Endothelial cell (in vitro differentiated cells): ENCODE measurements at regions not wholly inside any gene's neighbourhood (a gene's known extent, or its start where the extent isn't known, plus 50 kb on each side); places are given as distances from the start of the nearest gene placed in this dataset.
"Not testable (repeated sequence)": the region's sequence is repeated elsewhere in the genome, so short reads cannot be mapped to it uniquely, and the experiment has no call there.

Experiments
- DNase-seq: peaks from one replicate; pipeline ENCODE4 v3.0.0; 2021; ENCODE audit warnings: low spot score
- H3K27ac Mint-ChIP-seq: one replicate; pipeline ENCODE4 v1.8.0; 2021; ENCODE audit warnings: mixed read lengths, inconsistent platforms; ENCODE audit not compliant: unreplicated experiment
- H3K27me3 Mint-ChIP-seq: one replicate; pipeline ENCODE4 v1.8.0; 2021; ENCODE audit warnings: mild to moderate bottlenecking, moderate library complexity, mixed read lengths, inconsistent platforms; ENCODE audit not compliant: unreplicated experiment
- H3K36me3 Mint-ChIP-seq: one replicate; pipeline ENCODE4 v1.8.0; 2021; ENCODE audit warnings: mild to moderate bottlenecking, low read depth, mixed read lengths, inconsistent platforms; ENCODE audit not compliant: unreplicated experiment
- H3K4me1 Mint-ChIP-seq: one replicate; pipeline ENCODE4 v1.8.0; 2021; ENCODE audit warnings: mild to moderate bottlenecking, mixed read lengths, inconsistent platforms; ENCODE audit not compliant: unreplicated experiment
- H3K4me3 Mint-ChIP-seq: one replicate; pipeline ENCODE4 v1.8.0; 2021; ENCODE audit warnings: mild to moderate bottlenecking, mixed read lengths, inconsistent platforms; ENCODE audit not compliant: unreplicated experiment
- H3K9me3 Mint-ChIP-seq: one replicate; pipeline ENCODE4 v1.8.0; 2021; ENCODE audit warnings: mixed read lengths, inconsistent platforms; ENCODE audit not compliant: unreplicated experiment
- TF ChIP-seq, protein P1 (sequence below): fragments of 200-600 bp; sonication (generic); IDR thresholded peaks from one replicate; pipeline ENCODE4 v1.5.0; 2021; ENCODE audit warnings: antibody characterized with exemption; ENCODE audit not compliant: unreplicated experiment

DNA sequence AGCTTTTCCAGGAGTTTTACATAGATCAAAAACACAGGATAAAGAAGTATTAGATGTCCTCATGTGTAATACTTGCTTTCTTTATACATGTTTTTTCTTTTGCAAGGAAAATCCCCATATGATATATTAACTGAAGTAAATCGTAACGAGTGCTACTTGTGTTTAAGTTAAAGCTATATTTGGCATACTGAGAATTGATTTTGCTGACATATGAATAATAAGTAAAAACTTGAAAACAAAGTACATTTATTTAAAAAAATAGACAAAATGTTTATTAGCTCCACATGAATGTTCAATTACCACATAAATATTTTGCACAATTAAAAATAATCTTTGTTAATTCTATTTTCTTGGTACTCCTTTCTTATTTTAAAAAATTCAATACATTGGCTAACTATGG, 884.7 kb downstream of the FSTL5 start:
- DNase-seq: no peak
- TF ChIP-seq, protein P1, sequence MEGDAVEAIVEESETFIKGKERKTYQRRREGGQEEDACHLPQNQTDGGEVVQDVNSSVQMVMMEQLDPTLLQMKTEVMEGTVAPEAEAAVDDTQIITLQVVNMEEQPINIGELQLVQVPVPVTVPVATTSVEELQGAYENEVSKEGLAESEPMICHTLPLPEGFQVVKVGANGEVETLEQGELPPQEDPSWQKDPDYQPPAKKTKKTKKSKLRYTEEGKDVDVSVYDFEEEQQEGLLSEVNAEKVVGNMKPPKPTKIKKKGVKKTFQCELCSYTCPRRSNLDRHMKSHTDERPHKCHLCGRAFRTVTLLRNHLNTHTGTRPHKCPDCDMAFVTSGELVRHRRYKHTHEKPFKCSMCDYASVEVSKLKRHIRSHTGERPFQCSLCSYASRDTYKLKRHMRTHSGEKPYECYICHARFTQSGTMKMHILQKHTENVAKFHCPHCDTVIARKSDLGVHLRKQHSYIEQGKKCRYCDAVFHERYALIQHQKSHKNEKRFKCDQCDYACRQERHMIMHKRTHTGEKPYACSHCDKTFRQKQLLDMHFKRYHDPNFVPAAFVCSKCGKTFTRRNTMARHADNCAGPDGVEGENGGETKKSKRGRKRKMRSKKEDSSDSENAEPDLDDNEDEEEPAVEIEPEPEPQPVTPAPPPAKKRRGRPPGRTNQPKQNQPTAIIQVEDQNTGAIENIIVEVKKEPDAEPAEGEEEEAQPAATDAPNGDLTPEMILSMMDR: no peak
- no peak overlapping the region for H3K27ac Mint-ChIP-seq
- no peaks in the 10 kb centered on the region for H3K4me1 Mint-ChIP-seq
- H3K27me3 Mint-ChIP-seq: no peaks in the 10 kb centered on the region
- H3K9me3 Mint-ChIP-seq: peaks cover 7% of the 10 kb centered on the region
- peaks cover 9% of the 10 kb centered on the region for H3K36me3 Mint-ChIP-seq
- H3K4me3 Mint-ChIP-seq: no peak overlapping the region

DNA sequence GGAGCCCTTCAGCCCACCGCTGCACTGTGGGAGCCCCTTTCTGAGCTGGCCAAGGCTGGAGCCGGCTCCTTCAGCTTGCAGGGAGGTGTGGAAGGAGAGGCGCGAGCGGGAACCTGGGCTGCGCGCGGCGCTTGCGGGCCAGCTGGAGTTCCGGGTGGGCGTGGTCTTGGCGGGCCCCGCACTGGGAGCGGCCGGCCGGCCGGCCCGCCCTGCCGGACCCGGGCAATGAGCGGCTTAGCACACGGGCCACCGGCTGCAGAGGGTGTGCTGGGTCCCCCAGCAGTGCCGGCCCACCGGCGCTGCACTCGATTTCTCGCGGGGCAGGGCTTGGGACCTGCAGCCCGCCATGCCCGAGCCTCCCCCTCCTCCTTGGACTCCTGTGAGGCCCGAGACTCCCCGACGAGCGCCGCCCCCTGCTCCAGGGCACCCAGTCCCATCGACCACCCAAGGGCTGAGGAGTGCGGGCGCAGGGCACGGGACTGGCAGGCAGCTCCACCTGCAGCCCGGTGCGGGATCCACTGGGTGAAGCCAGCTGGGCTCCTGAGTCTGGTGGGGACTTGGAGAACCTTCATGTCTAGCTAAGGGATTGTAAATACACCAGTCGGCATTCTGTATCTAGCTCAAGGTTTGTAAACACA, 886.5 kb downstream of the FSTL5 start:
- H3K4me1 Mint-ChIP-seq, H3K9me3 Mint-ChIP-seq, DNase-seq, H3K27ac Mint-ChIP-seq, H3K4me3 Mint-ChIP-seq, H3K27me3 Mint-ChIP-seq, H3K36me3 Mint-ChIP-seq: not testable (repeated sequence)

DNA sequence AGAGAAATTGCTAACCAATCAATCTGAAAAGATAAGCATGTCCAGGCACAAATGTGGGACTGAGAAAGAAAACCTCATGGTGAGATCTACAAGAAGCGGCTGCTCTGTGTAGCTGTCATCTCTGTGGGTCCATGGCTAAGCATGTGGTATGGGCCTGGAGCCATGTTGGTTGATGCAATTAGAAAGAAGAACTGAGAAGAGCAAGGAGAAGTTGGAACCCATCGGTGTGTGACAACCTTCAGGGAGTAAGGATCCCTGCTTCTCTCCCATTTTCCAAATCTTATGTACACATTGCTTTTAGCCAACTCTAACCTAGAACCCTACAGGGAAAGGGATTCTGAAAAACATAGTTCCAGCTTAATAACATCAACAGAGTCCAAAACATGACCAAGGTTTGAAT, 890.2 kb downstream of the FSTL5 start:
- no peak for DNase-seq
- Mint-ChIP-seq H3K27me3 (no peaks in the 10 kb centered on the region), H3K9me3 (peaks cover 7% of the 10 kb centered on the region), H3K36me3 (peaks cover 9% of the 10 kb centered on the region), H3K27ac (no peak overlapping the region), H3K4me1 (peaks cover 3% of the 10 kb centered on the region), H3K4me3 (no peak overlapping the region)
- TF ChIP-seq, protein P1: no peak

DNA sequence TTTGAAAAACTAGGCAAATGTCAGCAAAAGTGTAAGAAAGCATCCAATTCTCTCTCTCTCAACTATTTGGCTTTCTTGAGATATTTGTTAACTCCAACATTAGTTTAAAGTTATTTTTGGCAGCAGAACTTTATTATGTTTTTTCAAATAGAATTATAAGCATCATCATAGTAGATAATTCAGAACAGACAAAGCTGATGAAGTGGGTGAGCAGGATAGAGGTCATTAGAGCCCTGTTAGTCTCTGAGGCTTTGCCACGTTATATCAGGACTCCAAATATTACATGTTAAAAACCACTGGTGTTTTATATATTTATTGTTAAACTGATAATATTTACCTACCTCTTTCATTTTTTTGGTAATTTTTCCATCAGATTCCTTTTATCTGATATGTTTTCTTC, 903.0 kb downstream of the FSTL5 start:
- H3K9me3 Mint-ChIP-seq: peaks cover 11% of the 10 kb centered on the region
- TF ChIP-seq, protein P1: no peak
- H3K27ac Mint-ChIP-seq: no peak overlapping the region

DNA sequence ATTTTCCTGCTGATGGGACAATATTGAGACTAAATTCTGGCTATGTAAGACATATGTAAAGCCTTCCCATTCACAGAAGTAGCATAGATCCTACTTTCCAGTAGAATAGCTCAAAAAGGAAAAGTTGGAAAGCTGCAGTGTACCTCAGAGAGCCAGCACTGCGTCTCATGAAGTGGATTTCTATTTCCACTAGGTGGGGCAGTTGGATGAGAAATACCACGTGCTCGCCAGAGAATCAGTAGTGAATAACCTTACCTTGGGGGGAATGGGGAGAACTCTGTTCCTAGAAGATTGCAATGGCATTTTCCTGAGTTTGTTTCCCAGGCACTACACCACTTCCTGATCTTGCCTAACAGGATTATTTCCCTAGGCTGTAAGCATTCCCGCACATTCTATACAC, 907.1 kb downstream of the FSTL5 start:
- TF ChIP-seq, protein P1: peak; percentile 33
- H3K36me3 Mint-ChIP-seq: peaks cover 9% of the 10 kb centered on the region

More for the DNA sequence above, 903.0 kb downstream of the FSTL5 start:
- H3K36me3 Mint-ChIP-seq: peaks cover 9% of the 10 kb centered on the region
- H3K4me3 Mint-ChIP-seq: no peak overlapping the region
- no peak for DNase-seq
- peaks cover 12% of the 10 kb centered on the region for H3K4me1 Mint-ChIP-seq
- H3K27me3 Mint-ChIP-seq: peaks cover 2% of the 10 kb centered on the region

More for the DNA sequence above, 907.1 kb downstream of the FSTL5 start:
- H3K4me3 Mint-ChIP-seq: no peak overlapping the region
- H3K9me3 Mint-ChIP-seq: peaks cover 15% of the 10 kb centered on the region
- peaks cover 3% of the 10 kb centered on the region for H3K4me1 Mint-ChIP-seq
- peaks cover 2% of the 10 kb centered on the region for H3K27me3 Mint-ChIP-seq
- H3K27ac Mint-ChIP-seq: no peak overlapping the region
- DNase-seq: no peak
